ENCODE measurements at regions not wholly inside any gene's neighbourhood (a gene's known extent, or its start where the extent isn't known, plus 50 kb on each side); places are given as distances from the start of the nearest gene placed in this dataset.

GRCh38 chr10:8460626-8461025 lies 406.1 kb downstream of the GATA3 start:
- no peak for ATAC-seq
- no peak for DNase-seq (ENCODE audit: low spot score)

GRCh38 chr10:8462565-8462964 lies 408.1 kb downstream of the GATA3 start:
- ATAC-seq: no peak
- DNase-seq (ENCODE audit: low spot score): no peak

DNA sequence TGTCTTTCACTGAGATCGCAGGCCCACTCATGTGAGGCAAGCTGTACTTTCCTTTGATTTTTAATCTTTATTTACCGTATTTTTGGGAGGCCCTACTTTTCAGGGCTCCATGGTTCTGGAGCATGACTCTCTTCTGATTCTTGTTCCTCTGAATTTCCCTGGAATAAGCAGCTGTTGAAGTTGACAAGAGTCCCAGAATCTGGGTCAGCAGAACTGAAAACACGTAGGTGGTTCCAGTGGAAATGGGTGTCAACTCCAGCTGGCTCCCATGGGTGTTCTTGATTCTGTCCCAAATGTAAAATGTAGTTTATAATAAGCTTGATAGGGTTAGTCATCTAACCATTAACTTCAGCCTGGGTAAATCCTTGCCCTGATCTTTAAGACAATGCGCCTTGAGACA lies 409.4 kb downstream of the GATA3 start:
- DNase-seq (ENCODE audit: low spot score): no peak
- ATAC-seq: no peak

GRCh38 chr10:8468477-8468876 lies 414.0 kb downstream of the GATA3 start:
- DNase-seq (ENCODE audit: low spot score): no peak
- no peak for ATAC-seq

DNA sequence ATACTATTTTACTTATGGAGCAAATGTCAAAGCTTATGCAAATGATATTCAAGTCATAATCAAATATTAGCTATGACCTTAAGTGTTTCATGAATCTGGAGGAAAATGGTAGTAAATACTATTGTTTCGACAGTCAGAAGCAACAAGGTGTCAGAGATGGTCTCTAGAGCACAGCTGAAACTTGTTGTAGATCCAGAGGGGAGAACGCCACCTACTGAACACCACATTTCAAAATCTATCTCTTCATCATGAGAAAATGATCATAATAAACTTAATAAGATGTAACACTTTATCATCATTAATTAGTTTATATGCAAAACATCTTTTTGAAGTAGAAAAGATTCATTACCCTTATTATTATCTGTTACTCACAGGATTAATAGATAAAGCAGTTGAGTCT lies 418.7 kb downstream of the GATA3 start:
- ATAC-seq: no peak
- no peak for DNase-seq (ENCODE audit: low spot score)

- no peak for DNase-seq (ENCODE audit: low spot score)
These were observed 422.8 kb downstream of the GATA3 start for GRCh38 chr10:8477300-8477699.

GRCh38 chr10:8481718-8482504 lies 427.4 kb downstream of the GATA3 start:
- ATAC-seq (no peak), DNase-seq (ENCODE audit: low spot score) (no peak)

More at GRCh38 chr10:8477300-8477699, 422.8 kb downstream of the GATA3 start:
- no peak for ATAC-seq

DNA sequence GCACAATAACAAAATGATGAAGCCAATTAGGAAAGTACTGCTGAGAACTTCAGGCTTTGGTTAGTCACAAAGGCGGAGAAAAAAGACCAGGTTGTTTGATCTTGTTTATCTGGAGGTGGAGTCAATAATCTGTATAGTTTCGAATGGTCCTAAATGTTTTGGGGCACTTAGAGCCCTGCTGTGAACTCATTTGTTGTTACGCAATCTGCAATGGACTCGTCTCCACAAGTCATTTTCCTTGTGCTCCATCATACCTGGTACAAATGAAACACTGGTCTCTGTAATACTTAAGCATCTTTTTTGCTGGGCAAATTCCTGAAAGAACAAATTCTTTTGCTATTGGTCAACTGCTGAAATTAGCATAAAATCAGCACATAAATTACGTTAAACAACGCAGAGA lies 430.5 kb downstream of the GATA3 start:
- ATAC-seq: no peak

GRCh38 chr10:8487346-8487745 lies 432.9 kb downstream of the GATA3 start:
- ATAC-seq (no peak), DNase-seq (ENCODE audit: low spot score) (no peak)

More for the DNA sequence above, 430.5 kb downstream of the GATA3 start:
- no peak for DNase-seq (ENCODE audit: low spot score)

DNA sequence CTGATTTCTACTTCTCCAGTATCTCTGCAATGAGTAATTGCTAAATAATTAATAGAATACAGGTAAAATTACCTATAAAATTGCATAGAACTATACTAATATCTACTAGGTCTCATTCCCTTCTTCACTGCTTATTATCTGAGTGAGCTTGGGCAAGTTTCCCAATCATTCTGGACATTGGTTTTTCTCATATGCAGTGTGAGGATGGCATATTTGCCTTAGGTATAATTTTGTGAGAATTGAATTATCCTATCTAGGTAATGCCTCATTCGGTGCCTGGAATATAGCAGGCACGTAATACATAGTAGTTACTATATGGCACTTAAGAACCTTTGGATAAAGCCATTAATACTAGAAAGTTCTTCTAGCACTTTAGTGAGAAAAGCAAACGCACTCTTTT lies 434.7 kb downstream of the GATA3 start:
- DNase-seq (ENCODE audit: low spot score) (no peak), ATAC-seq (no peak)

GRCh38 chr10:8489823-8490222 lies 435.3 kb downstream of the GATA3 start:
- no peak for DNase-seq (ENCODE audit: low spot score)
- ATAC-seq: no peak

- DNase-seq (ENCODE audit: low spot score) (no peak), ATAC-seq (no peak)
These were observed 443.8 kb downstream of the GATA3 start for GRCh38 chr10:8498290-8498689.

GRCh38 chr10:8498881-8499280 lies 444.4 kb downstream of the GATA3 start:
- no peak for DNase-seq (ENCODE audit: low spot score)

DNA sequence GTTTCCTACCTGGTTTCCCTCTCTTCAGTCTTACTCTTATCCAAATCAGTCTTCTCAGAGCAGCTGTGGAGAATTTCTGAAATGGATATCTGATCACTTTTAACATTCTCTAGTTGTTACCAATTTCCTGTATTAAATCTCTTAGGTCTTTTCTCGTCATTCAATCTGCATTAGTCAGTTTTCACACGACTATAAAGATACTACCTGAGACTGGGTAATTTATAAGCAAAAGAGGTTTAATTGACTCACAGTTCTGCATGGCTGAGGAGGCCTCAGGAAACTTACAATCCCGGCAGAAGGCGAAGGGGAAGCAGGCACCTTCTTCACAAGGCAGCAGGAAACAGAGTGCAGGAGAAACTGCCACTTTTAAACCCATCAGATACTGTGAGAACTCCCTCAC lies 444.8 kb downstream of the GATA3 start:
- ATAC-seq (no peak), DNase-seq (ENCODE audit: low spot score) (no peak)

More at GRCh38 chr10:8498881-8499280, 444.4 kb downstream of the GATA3 start:
- ATAC-seq: no peak

DNA sequence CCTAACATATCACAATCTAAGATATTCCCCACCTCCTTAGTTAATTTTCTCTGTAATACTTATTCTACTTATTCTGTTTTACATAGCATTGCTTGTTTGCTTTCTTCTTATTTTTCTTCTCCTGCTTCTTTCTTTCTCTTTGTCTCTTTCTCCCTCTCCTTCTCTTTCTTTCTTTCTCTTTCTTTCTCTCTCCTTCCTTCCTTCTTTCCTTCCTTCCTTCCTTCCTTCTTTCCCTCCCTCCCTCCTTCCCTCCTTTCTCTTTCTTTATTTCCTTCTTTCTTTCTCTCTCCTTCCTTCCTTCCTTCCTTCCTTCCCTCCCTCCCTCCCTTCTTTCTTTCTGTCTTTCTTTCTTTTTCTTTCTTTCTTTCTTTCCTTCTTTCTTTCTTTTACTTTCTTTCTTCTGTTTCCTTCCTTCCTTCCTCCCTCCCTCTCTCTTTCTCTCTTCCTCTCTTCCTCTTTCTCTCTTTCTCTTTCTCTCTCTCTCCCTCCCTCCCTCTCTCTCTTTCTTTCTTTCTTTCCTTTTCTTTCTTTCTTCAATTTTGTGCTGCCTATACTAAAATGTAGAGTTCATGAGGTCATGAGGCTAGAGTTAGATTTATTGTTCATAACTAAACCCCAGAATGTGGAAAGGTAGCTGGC lies 445.4 kb downstream of the GATA3 start:
- ATAC-seq (no peak), DNase-seq (ENCODE audit: low spot score) (no peak)

GRCh38 chr10:8502573-8502972 lies 448.1 kb downstream of the GATA3 start:
- ATAC-seq (no peak), DNase-seq (ENCODE audit: low spot score) (no peak)

GRCh38 chr10:8504499-8504898 lies 450.0 kb downstream of the GATA3 start:
- DNase-seq (ENCODE audit: low spot score): no peak
- no peak for ATAC-seq

- no peak for DNase-seq (ENCODE audit: low spot score)
- no peak for ATAC-seq
These were observed 452.7 kb downstream of the GATA3 start for GRCh38 chr10:8507156-8507555.

DNA sequence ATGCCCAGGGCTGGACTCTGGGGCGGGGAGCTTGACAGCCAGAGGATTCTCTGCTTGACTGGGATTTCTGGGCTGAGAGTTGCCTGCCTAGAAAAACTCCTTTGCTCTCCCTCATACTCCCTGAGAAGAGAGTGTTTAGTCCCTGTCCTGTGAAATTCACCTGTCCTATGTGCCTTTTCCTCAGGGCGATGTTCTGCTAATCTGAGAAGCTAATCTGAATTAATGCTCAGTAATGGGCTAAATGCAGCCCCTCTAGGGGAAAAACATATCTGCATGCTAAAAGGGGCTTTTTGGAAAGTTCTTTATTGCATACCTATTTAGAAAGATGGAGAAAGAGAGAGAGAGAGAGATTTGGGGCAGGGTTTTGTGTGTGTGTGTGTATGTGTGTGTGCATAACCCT lies 454.4 kb downstream of the GATA3 start:
- ATAC-seq: no peak
- no peak for DNase-seq (ENCODE audit: low spot score)

- ATAC-seq (no peak), DNase-seq (ENCODE audit: low spot score) (no peak)
These were observed 456.0 kb downstream of the GATA3 start for GRCh38 chr10:8510471-8510870.

- DNase-seq (ENCODE audit: low spot score) (no peak), ATAC-seq (no peak)
These were observed 456.5 kb downstream of the GATA3 start for GRCh38 chr10:8511026-8511425.

Measured in left lobe of liver (tissue), 2 donors.